IPS-NIHi11 (cell line): ENCODE measurements at regions not wholly inside any gene's neighbourhood (a gene's known extent, or its start where the extent isn't known, plus 50 kb on each side); places are given as distances from the start of the nearest gene placed in this dataset.
"Not testable (repeated sequence)": the region's sequence is repeated elsewhere in the genome, so short reads cannot be mapped to it uniquely, and the experiment has no call there.

Experiments used
- DNase-seq: peaks from one replicate; pipeline ENCODE4 v3.0.0; 2012; ENCODE audit warnings: mixed read lengths, low spot score

- no peak for DNase-seq
Measured at GRCh38 chr6:134784336-134784735, 165.6 kb downstream of the ALDH8A1 start.

GRCh38 chr6:134778431-134778830 is 171.5 kb downstream of the ALDH8A1 start:
- no peak for DNase-seq

DNA sequence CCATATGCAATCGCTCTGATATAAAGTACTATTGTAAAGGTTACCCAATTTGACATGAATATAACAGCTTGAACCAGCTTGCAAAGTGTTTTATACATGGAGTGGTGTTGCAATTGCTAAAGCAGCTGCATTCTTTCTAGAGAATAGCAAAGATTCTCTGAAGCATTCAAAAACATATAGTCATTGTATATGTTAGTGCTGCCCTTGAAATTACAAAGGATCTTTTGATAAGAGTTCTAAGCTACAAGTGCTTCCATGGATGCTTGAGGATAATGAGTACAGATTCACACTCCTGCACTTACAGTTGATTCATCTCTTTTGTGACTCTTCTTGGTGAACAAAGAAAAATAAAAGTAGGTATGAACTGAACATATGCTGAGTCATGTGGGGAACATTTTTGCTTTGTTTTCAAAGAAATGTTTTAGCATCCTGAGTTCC is 175.7 kb downstream of the ALDH8A1 start:
- DNase-seq, result no peak

DNA sequence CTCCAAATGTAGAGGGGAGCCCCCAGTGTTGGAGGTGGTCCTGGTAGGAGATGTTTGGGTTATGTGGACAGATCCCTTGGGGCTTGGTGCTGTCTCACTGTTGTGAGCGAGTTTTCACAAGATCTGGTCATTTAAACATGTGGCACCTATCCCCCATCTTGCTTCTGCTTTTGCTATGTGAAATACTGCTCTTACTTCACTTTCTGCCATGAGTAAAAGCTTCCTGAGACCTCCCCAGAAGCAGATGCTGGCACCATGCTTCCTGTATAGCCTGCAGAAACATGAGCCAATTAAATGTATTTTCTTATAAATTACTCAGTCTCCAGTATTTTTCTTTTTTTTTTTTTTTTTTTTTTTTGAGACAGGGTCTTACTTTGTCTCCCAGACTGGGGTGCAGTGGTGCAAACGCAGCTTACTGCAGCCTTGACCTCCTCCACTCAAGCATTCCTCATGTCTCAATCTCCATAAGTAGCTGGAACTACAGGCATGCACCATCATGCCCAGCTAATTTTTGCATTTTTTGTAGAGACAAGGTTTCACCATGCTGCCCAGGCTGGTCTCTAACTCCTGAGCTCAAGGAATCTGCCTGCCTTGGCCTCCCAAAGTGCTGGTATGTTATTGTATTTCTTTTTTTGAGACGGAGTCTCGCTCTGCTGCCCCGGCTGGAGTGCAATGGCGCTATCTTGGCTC is 177.1 kb downstream of the ALDH8A1 start:
- no peak for DNase-seq

DNA sequence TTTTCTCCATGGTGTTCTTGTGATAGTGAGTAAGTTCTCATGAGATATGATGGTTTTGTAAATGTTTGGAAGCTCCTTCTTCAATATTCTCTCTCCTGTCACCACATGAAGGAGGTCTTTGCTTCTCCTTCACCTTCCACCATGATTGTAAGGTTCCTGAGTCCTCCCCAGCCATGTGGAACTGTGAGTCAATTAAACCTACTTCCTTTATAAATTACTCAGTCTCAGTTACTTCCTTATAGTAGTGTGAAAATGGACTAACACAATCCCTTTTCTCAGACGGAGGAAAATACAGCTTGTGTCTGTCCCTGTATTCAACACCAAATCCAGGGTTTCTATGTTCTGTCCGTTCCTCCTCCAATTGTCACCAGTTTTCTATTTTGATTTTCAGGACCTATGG is 181.0 kb downstream of the ALDH8A1 start:
- DNase-seq, result no peak

- no peak for DNase-seq
Measured at GRCh38 chr6:134766497-134766896, 183.4 kb downstream of the ALDH8A1 start.

GRCh38 chr6:134764741-134765140 is 185.2 kb downstream of the ALDH8A1 start:
- no peak for DNase-seq

- not testable (repeated sequence) for DNase-seq
Measured at GRCh38 chr6:134763575-134763974, 186.3 kb downstream of the ALDH8A1 start.

GRCh38 chr6:134758621-134759020 is 191.3 kb downstream of the ALDH8A1 start:
- no peak for DNase-seq

GRCh38 chr6:134757911-134758361 is 192.0 kb downstream of the ALDH8A1 start:
- peak; percentile 17 for DNase-seq

GRCh38 chr6:134756374-134757025 is 193.4 kb downstream of the ALDH8A1 start:
- DNase-seq, result no peak

- no peak for DNase-seq
Measured at GRCh38 chr6:134754013-134754690, 195.7 kb downstream of the ALDH8A1 start.

GRCh38 chr6:134753001-134753400 is 196.9 kb downstream of the ALDH8A1 start:
- no peak for DNase-seq

- no peak for DNase-seq
Measured at GRCh38 chr6:134752445-134752844, 197.5 kb downstream of the ALDH8A1 start.

DNA sequence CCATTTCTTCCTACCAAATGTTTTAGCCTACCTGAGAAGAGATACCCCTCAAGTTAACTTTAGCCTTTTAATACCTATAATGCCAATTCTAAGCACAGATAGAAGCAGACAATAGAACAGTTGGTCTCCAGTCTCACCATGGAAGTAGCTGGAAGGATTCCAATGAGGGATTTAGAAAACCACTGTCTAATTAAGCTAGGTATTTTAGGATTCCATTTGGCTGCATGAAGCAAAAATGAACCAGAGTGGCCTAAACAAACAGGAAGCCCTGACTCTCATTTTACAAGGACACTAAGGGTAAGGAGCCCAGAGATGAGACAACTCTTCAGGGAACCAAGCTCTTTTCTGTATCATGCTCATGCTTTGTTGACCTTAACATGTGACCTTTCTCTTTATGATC is 199.2 kb downstream of the ALDH8A1 start:
- DNase-seq, result no peak

- no peak for DNase-seq
Measured at GRCh38 chr6:134748484-134748883, 201.4 kb downstream of the ALDH8A1 start.

- not testable (repeated sequence) for DNase-seq
Measured at GRCh38 chr6:134747197-134747596, 202.7 kb downstream of the ALDH8A1 start.

- peak; percentile 15 for DNase-seq
Measured at GRCh38 chr6:134746140-134746539, 203.8 kb downstream of the ALDH8A1 start.

- DNase-seq, result not testable (repeated sequence)
Measured at GRCh38 chr6:134745192-134745591, 204.7 kb downstream of the ALDH8A1 start.

GRCh38 chr6:134744301-134744700 is 205.6 kb downstream of the ALDH8A1 start:
- no peak for DNase-seq

DNA sequence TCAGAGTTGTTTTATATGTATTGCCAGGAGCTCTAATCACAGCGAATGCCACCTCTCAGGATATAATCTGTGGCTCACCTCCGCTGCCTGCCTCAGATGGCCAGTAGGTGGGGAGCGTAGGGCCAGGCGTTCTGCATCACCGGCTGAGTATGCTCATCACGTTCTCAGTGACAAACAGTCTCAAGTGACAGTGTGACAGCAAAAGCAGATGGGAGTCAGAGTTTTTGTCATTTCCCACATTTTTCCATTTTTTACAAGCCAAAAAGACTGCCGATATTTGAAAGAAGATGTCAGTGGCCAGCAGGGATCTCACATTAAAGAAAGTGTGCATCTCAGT is 208.7 kb downstream of the ALDH8A1 start:
- peak; percentile 13 for DNase-seq

- no peak for DNase-seq
Measured at GRCh38 chr6:134740473-134741199, 209.3 kb downstream of the ALDH8A1 start.

DNA sequence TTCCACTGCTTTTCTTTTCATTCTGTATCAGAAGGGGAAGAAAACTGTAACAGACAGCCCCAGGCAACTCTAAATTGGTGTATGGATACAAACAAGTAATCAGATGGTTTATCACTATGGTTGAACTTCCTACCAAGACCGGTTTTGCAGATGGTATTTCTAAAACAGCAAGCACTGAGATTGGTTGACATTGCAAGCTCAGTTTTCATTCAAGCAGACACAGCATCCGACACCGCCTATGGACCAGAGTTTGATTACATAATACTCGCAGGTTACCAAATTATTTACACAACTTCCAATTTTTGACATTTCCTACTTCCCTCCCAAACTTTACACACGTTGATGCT is 209.9 kb downstream of the ALDH8A1 start:
- DNase-seq, result no peak
